GM23338 (cell line): ENCODE measurements at regions not wholly inside any gene's neighbourhood (a gene's known extent, or its start where the extent isn't known, plus 50 kb on each side); places are given as distances from the start of the nearest gene placed in this dataset.
A peak's percentile ranks its signal among the peaks of the same experiment; 100 is the strongest.

Experiments
- ATAC-seq: fragments of 200-7000 bp; cut with Tn5 transposase; 3 replicates; pipeline ENCODE4 v1.9.1; 2020
- DNase-seq: peaks from one replicate; pipeline ENCODE4 v3.0.0-alpha.2; 2015; ENCODE audit warnings: low spot score
- H2AFZ ChIP-seq: fragments of 200-600 bp; sonication (generic); 2 replicates; pipeline ENCODE4 v1.8.0; 2016; ENCODE audit warnings: antibody characterized with exemption, mild to moderate bottlenecking, moderate library complexity
- H3F3A ChIP-seq: fragments of 200-600 bp; sonication (generic); replicated peaks from 2 replicates; pipeline ENCODE4 v1.8.0; 2017; ENCODE audit warnings: antibody characterized with exemption, mixed run types, low read depth
- H3K27ac ChIP-seq: fragments of 200-600 bp; sonication (generic); 2 replicates; pipeline ENCODE4 v1.6.1; 2016; ENCODE audit warnings: low read depth
- H3K27me3 ChIP-seq: fragments of 200-600 bp; sonication (generic); 2 replicates; pipeline ENCODE4 v1.8.0; 2016; ENCODE audit warnings: mild to moderate bottlenecking, mixed run types, moderate library complexity; ENCODE audit not compliant: insufficient read depth
- H3K36me3 ChIP-seq: fragments of 200-600 bp; sonication (generic); 2 replicates; pipeline ENCODE4 v1.8.0; 2016; ENCODE audit warnings: mild to moderate bottlenecking; ENCODE audit not compliant: insufficient read depth
- H3K4me1 ChIP-seq: fragments of 200-600 bp; sonication (generic); 2 replicates; pipeline ENCODE4 v1.8.0; 2016; ENCODE audit warnings: mild to moderate bottlenecking, moderate library complexity; ENCODE audit not compliant: insufficient read depth
- H3K4me2 ChIP-seq: fragments of 200-600 bp; sonication (generic); 2 replicates; pipeline ENCODE4 v1.7.1; 2017; ENCODE audit warnings: mixed run types
- H3K4me3 ChIP-seq: fragments of 200-600 bp; sonication (generic); 2 replicates; pipeline ENCODE4 v1.6.1; 2016; ENCODE audit warnings: mixed run types
- H3K79me2 ChIP-seq: fragments of 200-600 bp; sonication (generic); replicated peaks from 2 replicates; pipeline ENCODE4 v1.8.0; 2017; ENCODE audit warnings: mild to moderate bottlenecking; ENCODE audit not compliant: insufficient read depth
- H3K9me2 ChIP-seq: fragments of 200-600 bp; sonication (generic); 2 replicates; pipeline ENCODE4 v1.8.0; 2017; ENCODE audit not compliant: insufficient read depth
- H4K20me1 ChIP-seq: fragments of 200-600 bp; sonication (generic); replicated peaks from 2 replicates; pipeline ENCODE4 v1.8.0; 2017; ENCODE audit warnings: mild to moderate bottlenecking; ENCODE audit not compliant: insufficient read depth
- H3K27ac Mint-ChIP-seq: 2 replicates; pipeline ENCODE4 v1.8.0; 2020; ENCODE audit warnings: inconsistent platforms, mild to moderate bottlenecking, moderate library complexity, mixed read lengths
- H3K27me3 Mint-ChIP-seq: 3 replicates; pipeline ENCODE4 v1.8.0; 2022; ENCODE audit warnings: low read depth, mild to moderate bottlenecking, moderate library complexity, mixed read lengths, inconsistent platforms; ENCODE audit not compliant: insufficient read depth, poor library complexity
- H3K36me3 Mint-ChIP-seq: 3 replicates; pipeline ENCODE4 v1.8.0; 2021; ENCODE audit warnings: low read depth, mild to moderate bottlenecking, inconsistent platforms, moderate library complexity, mixed read lengths
- H3K4me1 Mint-ChIP-seq: 3 replicates; pipeline ENCODE4 v1.8.0; 2020; ENCODE audit warnings: mild to moderate bottlenecking, inconsistent platforms, mixed read lengths
- H3K4me3 Mint-ChIP-seq: 3 replicates; pipeline ENCODE4 v1.8.0; 2021; ENCODE audit warnings: moderate library complexity, mild to moderate bottlenecking, inconsistent platforms, mixed read lengths
- H3K9me3 Mint-ChIP-seq: 3 replicates; pipeline ENCODE4 v1.8.0; 2020; ENCODE audit warnings: moderate library complexity, mild to moderate bottlenecking, inconsistent platforms, mixed read lengths
- CREB1 ChIP-seq: fragments of 250-450 bp; sonication (Bioruptor Pico); IDR thresholded peaks from 2 replicates; pipeline ENCODE4 v1.5.0; 2020; ENCODE audit warnings: low read depth, mild to moderate bottlenecking, moderate library complexity
- CTCF ChIP-seq, 2 experiments: fragments of 200-600 bp in 1 of 2; sonication (generic) in 1 of 2; conservative IDR thresholded peaks; 2 replicates each; pipeline versions ENCODE4 v1.5.1 to v1.6.1; 2016 to 2017; ENCODE audit warnings: antibody characterized with exemption in 2 of 2, low read depth in 2 of 2, mild to moderate bottlenecking in 2 of 2, moderate library complexity in 1 of 2
- ETS1 ChIP-seq: IDR thresholded peaks from 2 replicates; pipeline ENCODE4 v1.6.1; 2016; ENCODE audit warnings: antibody characterized with exemption
- EZH2 ChIP-seq: fragments of 200-600 bp; sonication (generic); IDR thresholded peaks from one replicate; pipeline ENCODE4 v1.8.0; 2017; ENCODE audit warnings: antibody characterized with exemption, mild to moderate bottlenecking, low read depth; ENCODE audit not compliant: unreplicated experiment
- JUNB ChIP-seq: IDR thresholded peaks from one replicate; pipeline ENCODE4 v1.6.1; 2016; ENCODE audit warnings: antibody characterized with exemption; ENCODE audit not compliant: unreplicated experiment
- NANOG ChIP-seq: IDR thresholded peaks from 2 replicates; pipeline ENCODE4 v1.6.1; 2016; ENCODE audit warnings: antibody characterized with exemption, borderline replicate concordance
- POLR2AphosphoS5 ChIP-seq: IDR thresholded peaks from 2 replicates; pipeline ENCODE4 v1.6.1; 2016; ENCODE audit warnings: antibody characterized with exemption, low read depth
- STAT1 ChIP-seq: IDR thresholded peaks from one replicate; pipeline ENCODE4 v1.6.1; 2016; ENCODE audit warnings: antibody characterized with exemption; ENCODE audit not compliant: unreplicated experiment
- ZNF114 ChIP-seq: fragments of 250-450 bp; sonication (Bioruptor Pico); IDR thresholded peaks from 2 replicates; pipeline ENCODE4 v1.5.0; 2020; ENCODE audit warnings: mild to moderate bottlenecking, moderate library complexity
- TF ChIP-seq, protein P1 (sequence below): fragments of 250-450 bp; sonication (Bioruptor Pico); IDR thresholded peaks from 2 replicates; pipeline ENCODE4 v1.5.0; 2020; ENCODE audit warnings: mild to moderate bottlenecking, moderate library complexity

DNA sequence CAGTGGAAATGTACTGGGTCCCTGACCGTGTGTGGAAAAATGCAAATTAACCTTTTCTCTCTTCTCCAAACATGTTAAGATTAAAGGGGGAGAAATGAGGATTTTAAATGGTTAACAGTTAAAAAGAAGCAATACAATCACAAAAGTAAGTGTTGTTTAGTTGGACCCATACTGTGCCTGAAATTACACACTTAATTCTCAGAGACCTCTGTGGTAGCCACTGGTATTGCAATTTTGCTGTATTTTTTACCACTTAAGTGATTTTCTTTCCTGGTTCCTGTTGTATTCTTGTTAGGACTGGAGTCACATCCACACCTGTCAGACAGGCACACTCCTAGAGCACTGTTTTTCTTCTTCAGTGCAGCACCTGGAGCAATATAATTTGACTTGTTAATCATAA is 179.6 kb upstream of the PDGFD start:
- Mint-ChIP-seq H3K4me1 (no peaks in the 10 kb centered on the region), H3K27ac (no peak overlapping the region), H3K9me3 (no peaks in the 10 kb centered on the region; the same call in 2 of the 3 replicates), H3K4me3 (no peak overlapping the region), H3K36me3 (peaks cover 4% of the 10 kb centered on the region; the same call in 2 of the 3 replicates), H3K27me3 (no peaks in the 10 kb centered on the region)
- Histone ChIP-seq H3K27ac (no peak overlapping the region), H3K4me2 (no peak overlapping the region), H3F3A (no peaks in the 10 kb centered on the region), H3K27me3 (no peaks in the 10 kb centered on the region), H3K4me3 (no peak overlapping the region), H2AFZ (no peak overlapping the region), H3K36me3 (no peaks in the 10 kb centered on the region), H3K9me2 (no peaks in the 10 kb centered on the region), H3K4me1 (no peaks in the 10 kb centered on the region), H4K20me1 (no peaks in the 10 kb centered on the region), H3K79me2 (no peaks in the 10 kb centered on the region)
- ATAC-seq, result peak; percentile 36; the same call in 2 of the 3 replicates
- TF ChIP-seq STAT1, result no peak
- TF ChIP-seq CTCF (conservative IDR thresholded peaks at IDR 0.05; ENCODE audit: low read depth in 2 of 2), result peak in 1 of 2 experiments; percentile 49; a peak in 3 of 4 replicates
- DNase-seq, result peak; percentile 64

- H3K36me3 Mint-ChIP-seq, result peaks cover 4% of the 10 kb centered on the region; the same call in 2 of the 3 replicates
- DNase-seq (no peak), ATAC-seq (no peak)
- no peaks in the 10 kb centered on the region for H3K27me3 Mint-ChIP-seq
- H3K27ac ChIP-seq, result no peak overlapping the region
- no peak overlapping the region for H3K4me2 ChIP-seq
- H3K9me2 ChIP-seq, result no peaks in the 10 kb centered on the region
- H3K27ac Mint-ChIP-seq, result no peak overlapping the region
- no peaks in the 10 kb centered on the region for H3K27me3 ChIP-seq
- H3F3A ChIP-seq, result no peaks in the 10 kb centered on the region
- no peaks in the 10 kb centered on the region for H3K4me1 ChIP-seq
- H3K79me2 ChIP-seq, result no peaks in the 10 kb centered on the region
- no peaks in the 10 kb centered on the region for H4K20me1 ChIP-seq
- no peaks in the 10 kb centered on the region for H3K4me1 Mint-ChIP-seq
- H3K4me3 Mint-ChIP-seq, result no peak overlapping the region
- no peaks in the 10 kb centered on the region; the same call in 2 of the 3 replicates for H3K9me3 Mint-ChIP-seq
- no peak overlapping the region for H2AFZ ChIP-seq
- TF ChIP-seq POLR2AphosphoS5, result no peak
- TF ChIP-seq CTCF (conservative IDR thresholded peaks at IDR 0.05; ENCODE audit: low read depth in 2 of 2), result no peak
- TF ChIP-seq ETS1, result no peak
- no peak for TF ChIP-seq ZNF114 (CRISPR knock-in tag)
- TF ChIP-seq, protein P1, sequence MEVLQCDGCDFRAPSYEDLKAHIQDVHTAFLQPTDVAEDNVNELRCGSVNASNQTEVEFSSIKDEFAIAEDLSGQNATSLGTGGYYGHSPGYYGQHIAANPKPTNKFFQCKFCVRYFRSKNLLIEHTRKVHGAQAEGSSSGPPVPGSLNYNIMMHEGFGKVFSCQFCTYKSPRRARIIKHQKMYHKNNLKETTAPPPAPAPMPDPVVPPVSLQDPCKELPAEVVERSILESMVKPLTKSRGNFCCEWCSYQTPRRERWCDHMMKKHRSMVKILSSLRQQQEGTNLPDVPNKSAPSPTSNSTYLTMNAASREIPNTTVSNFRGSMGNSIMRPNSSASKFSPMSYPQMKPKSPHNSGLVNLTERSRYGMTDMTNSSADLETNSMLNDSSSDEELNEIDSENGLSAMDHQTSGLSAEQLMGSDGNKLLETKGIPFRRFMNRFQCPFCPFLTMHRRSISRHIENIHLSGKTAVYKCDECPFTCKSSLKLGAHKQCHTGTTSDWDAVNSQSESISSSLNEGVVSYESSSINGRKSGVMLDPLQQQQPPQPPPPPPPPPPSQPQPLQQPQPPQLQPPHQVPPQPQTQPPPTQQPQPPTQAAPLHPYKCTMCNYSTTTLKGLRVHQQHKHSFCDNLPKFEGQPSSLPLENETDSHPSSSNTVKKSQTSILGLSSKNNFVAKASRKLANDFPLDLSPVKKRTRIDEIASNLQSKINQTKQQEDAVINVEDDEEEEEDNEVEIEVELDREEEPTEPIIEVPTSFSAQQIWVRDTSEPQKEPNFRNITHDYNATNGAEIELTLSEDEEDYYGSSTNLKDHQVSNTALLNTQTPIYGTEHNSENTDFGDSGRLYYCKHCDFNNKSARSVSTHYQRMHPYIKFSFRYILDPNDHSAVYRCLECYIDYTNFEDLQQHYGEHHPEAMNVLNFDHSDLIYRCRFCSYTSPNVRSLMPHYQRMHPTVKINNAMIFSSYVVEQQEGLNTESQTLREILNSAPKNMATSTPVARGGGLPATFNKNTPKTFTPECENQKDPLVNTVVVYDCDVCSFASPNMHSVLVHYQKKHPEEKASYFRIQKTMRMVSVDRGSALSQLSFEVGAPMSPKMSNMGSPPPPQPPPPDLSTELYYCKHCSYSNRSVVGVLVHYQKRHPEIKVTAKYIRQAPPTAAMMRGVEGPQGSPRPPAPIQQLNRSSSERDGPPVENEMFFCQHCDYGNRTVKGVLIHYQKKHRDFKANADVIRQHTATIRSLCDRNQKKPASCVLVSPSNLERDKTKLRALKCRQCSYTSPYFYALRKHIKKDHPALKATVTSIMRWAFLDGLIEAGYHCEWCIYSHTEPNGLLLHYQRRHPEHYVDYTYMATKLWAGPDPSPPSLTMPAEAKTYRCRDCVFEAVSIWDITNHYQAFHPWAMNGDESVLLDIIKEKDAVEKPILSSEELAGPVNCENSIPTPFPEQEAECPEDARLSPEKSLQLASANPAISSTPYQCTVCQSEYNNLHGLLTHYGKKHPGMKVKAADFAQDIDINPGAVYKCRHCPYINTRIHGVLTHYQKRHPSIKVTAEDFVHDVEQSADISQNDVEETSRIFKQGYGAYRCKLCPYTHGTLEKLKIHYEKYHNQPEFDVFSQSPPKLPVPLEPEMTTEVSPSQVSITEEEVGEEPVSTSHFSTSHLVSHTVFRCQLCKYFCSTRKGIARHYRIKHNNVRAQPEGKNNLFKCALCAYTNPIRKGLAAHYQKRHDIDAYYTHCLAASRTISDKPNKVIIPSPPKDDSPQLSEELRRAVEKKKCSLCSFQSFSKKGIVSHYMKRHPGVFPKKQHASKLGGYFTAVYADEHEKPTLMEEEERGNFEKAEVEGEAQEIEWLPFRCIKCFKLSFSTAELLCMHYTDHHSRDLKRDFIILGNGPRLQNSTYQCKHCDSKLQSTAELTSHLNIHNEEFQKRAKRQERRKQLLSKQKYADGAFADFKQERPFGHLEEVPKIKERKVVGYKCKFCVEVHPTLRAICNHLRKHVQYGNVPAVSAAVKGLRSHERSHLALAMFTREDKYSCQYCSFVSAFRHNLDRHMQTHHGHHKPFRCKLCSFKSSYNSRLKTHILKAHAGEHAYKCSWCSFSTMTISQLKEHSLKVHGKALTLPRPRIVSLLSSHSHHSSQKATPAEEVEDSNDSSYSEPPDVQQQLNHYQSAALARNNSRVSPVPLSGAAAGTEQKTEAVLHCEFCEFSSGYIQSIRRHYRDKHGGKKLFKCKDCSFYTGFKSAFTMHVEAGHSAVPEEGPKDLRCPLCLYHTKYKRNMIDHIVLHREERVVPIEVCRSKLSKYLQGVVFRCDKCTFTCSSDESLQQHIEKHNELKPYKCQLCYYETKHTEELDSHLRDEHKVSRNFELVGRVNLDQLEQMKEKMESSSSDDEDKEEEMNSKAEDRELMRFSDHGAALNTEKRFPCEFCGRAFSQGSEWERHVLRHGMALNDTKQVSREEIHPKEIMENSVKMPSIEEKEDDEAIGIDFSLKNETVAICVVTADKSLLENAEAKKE, result no peak
- TF ChIP-seq STAT1, result no peak
- no peak for TF ChIP-seq CREB1 (CRISPR knock-in tag)
- TF ChIP-seq NANOG, result no peak
- no peak for TF ChIP-seq EZH2
- no peak for TF ChIP-seq JUNB
- H3K36me3 ChIP-seq, result no peaks in the 10 kb centered on the region
- H3K4me3 ChIP-seq, result no peak overlapping the region
These were observed 176.6 kb upstream of the PDGFD start for GRCh38 chr11:104340590-104340989.
